Middle frontal gyrus (tissue), 1 donor: ENCODE measurements at regions not wholly inside any gene's neighbourhood (a gene's known extent, or its start where the extent isn't known, plus 50 kb on each side); places are given as distances from the start of the nearest gene placed in this dataset.
"Not testable (repeated sequence)": the region's sequence is repeated elsewhere in the genome, so short reads cannot be mapped to it uniquely, and the experiment has no call there.

ENCODE experiments used
- DNase-seq: peaks from one replicate; pipeline ENCODE4 v3.0.0-alpha.2; 2015; ENCODE audit warnings: low spot score; ENCODE audit errors: extremely low spot score

GRCh38 chr6:167689751-167690150, 137.0 kb upstream of the AFDN start:
- no peak for DNase-seq

- not testable (repeated sequence) for DNase-seq
Measured at GRCh38 chr6:167690167-167690922, 136.4 kb upstream of the AFDN start.

GRCh38 chr6:167690931-167691330, 135.8 kb upstream of the AFDN start:
- DNase-seq, result no peak

GRCh38 chr6:167691533-167692312, 135.0 kb upstream of the AFDN start:
- DNase-seq, result no peak

GRCh38 chr6:167693478-167693877, 133.2 kb upstream of the AFDN start:
- not testable (repeated sequence) for DNase-seq

- DNase-seq, result no peak
Measured at GRCh38 chr6:167695831-167696230, 130.9 kb upstream of the AFDN start.

GRCh38 chr6:167696296-167696695, 130.4 kb upstream of the AFDN start:
- DNase-seq, result no peak

- DNase-seq, result no peak
Measured at GRCh38 chr6:167697316-167697715, 129.4 kb upstream of the AFDN start.

GRCh38 chr6:167698540-167698939, 128.2 kb upstream of the AFDN start:
- no peak for DNase-seq

GRCh38 chr6:167699141-167699931, 127.4 kb upstream of the AFDN start:
- no peak for DNase-seq

GRCh38 chr6:167700199-167700598, 126.5 kb upstream of the AFDN start:
- no peak for DNase-seq

GRCh38 chr6:167701010-167701409, 125.7 kb upstream of the AFDN start:
- no peak for DNase-seq

- DNase-seq, result no peak
Measured at GRCh38 chr6:167702241-167702827, 124.4 kb upstream of the AFDN start.

- DNase-seq, result no peak
Measured at GRCh38 chr6:167703347-167703746, 123.4 kb upstream of the AFDN start.

- no peak for DNase-seq
Measured at GRCh38 chr6:167703781-167704180, 122.9 kb upstream of the AFDN start.

GRCh38 chr6:167704396-167704901, 122.3 kb upstream of the AFDN start:
- DNase-seq, result no peak

GRCh38 chr6:167705211-167705750, 121.4 kb upstream of the AFDN start:
- no peak for DNase-seq

GRCh38 chr6:167706313-167707109, 120.2 kb upstream of the AFDN start:
- DNase-seq, result no peak

GRCh38 chr6:167707686-167708500, 118.8 kb upstream of the AFDN start:
- DNase-seq, result no peak
